ENCODE measurements at regions not wholly inside any gene's neighbourhood (a gene's known extent, or its start where the extent isn't known, plus 50 kb on each side); places are given as distances from the start of the nearest gene placed in this dataset.

DNA sequence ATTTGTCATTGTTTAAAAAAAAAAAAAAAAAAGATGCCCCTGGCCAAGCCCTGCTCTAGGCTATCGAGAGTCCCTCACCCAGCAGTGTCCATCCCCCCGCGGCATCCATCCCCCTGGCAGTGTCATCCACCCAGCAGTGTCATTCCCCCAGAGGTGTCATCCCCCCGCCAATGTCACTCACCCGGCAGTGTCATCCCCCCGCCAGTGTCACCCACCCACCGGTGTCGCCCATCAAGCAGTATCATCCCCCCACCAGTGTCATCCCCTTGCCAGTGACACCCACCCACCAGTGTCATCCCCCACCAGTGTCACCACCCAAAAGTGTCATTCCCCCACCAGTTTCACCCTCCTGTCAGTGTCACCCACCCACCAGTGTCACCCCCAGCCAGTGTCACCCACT is 99.3 kb upstream of the PRR20G start:
- DNase-seq (ENCODE audit: insufficient read length, low spot score) (no peak), FAIRE-seq (no peak)

DNA sequence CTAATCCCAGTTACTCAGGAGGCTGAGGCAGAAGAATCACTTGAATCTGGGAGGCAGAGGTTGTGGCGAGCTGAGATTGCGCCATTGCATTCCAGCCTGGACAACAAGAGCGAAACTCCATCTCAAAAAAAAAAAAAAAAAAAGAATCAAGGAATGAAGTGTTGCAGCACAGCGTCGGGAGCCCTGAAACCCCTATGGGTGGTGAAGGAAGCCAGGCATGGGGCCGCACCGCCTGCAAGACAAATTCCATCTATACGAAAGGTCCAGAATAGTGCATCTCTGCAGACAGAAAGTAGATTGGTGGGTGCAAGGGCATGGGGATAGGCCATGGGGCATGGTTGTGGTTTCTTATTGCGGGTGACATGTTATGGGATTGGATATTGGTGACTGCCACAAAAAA is 98.6 kb upstream of the PRR20G start:
- DNase-seq (ENCODE audit: insufficient read length, low spot score) (no peak), FAIRE-seq (no peak)

DNA sequence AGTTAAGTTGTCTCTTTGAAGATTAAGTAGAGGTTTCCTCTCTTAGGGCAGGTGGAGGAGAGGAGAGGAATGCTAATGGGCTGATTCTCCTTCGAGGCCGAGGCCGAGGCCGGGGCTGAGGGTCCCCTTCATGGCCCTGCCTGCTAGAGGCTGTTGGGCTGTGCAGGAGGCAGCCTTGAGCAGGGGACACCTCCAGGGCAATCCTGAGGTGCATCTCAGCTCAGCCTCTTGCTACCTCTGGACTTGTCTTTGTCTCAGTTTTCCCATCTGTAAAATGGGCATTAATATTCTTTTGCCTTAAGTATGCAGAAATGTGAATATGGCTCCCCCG is 97.7 kb upstream of the PRR20G start:
- DNase-seq (ENCODE audit: insufficient read length, low spot score) (no peak), FAIRE-seq (no peak)

DNA sequence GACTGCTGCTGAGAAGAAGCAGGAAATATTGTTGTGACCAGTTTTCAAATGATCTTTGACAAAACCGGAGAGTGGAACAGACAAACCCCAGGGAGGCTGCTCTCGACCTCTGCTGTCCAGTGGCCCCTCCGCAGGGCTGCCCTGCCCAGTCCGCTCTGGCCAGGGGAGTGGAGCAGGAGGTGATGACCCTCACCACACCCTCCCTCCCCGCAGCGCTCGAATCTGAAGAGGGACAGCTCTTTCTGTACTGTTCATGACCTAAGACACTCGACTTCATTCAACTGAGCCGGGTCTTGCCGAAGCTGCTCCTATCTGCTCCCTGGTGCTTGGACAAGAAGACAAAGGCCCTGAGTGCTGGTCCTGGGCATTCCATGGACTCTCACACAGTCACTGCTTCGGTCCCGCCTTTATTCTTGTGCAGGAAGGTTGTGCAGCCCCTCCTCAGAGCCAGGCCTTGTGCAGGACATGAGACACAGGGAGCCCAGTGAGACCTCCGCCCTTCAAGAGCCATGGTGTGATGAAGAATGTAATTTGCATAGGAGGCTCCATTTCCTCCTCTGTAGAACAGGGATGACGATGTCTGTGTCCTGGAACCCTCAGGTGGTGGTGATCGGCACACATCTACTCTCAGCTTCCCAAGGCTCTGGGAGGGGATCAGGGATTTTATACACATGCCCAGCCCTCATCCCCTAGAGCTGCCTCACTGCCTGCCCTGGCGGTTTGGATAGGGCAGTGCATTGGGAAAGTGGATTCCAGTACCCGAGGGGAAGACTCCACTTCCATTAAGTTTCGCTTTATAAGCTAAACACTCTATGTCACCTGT is 97.1 kb upstream of the PRR20G start:
- DNase-seq (ENCODE audit: insufficient read length, low spot score) (no peak), FAIRE-seq (no peak)

DNA sequence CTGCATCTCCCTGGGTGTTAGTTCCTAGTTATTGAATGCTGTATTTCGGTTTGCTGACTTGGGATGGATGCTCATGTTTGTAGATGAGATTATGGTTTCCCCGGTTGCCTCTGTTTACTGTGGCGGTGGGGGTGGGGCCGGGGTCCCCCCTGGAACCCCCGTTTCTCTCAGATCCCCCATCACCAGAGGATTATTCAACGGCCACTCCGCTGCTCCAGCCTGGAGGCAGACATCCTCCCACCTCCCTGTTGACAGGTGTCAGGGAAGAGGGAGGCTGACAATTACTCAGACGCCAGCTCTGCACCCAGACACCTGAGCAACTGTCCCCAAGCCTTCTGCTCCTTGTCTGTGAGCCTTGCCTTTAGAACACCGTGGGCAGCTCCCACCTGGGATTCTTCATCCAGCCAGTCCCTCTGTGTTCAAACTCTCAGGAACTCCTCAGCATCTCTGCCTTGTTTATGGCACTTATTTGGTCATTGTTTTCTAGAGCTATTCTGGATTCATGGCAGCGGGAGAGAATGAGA is 95.9 kb upstream of the PRR20G start:
- no peak for DNase-seq (ENCODE audit: insufficient read length, low spot score)
- no peak for FAIRE-seq

DNA sequence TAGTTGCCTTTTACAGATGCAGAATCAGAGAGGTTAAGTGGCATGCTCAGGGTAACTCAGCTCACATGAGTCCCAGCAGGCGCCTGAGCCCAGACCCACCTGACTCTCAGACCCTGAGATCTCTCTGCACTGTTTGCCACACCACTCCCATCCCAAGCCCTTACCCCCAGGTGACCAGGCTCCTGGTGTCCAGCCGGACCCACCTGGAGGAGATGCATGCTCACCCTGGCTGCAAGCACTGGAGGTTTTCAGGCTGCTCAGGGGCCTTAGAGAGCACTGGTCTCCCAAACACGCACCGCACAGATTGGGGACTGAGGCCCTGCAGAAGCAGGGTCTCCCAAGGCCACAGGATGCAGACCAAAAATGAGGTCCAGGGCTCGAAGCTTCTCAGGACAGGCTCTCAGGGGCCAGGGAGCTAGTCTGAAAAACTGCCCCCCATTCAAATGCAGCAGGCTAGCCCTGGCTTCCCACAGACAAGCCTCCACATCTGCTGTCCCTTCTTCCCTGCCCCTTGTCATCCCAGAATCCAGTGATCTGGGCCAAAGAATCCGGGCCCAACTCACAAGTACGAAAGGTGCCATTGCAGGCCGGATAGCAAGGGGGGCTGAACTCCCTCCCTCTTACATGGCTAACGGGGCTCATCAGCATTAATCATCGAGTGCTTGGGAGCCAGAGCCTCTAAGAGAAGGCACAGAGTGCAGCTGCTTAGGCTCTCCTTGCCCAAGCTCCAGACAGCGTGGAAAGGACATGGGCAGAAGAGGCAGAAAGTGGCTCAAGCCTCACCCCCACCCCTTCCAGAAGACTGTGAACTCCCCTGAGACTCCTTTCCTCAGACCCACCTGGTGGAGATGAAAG is 90.2 kb upstream of the PRR20G start:
- DNase-seq (ENCODE audit: insufficient read length, low spot score) (no peak), FAIRE-seq (no peak)

DNA sequence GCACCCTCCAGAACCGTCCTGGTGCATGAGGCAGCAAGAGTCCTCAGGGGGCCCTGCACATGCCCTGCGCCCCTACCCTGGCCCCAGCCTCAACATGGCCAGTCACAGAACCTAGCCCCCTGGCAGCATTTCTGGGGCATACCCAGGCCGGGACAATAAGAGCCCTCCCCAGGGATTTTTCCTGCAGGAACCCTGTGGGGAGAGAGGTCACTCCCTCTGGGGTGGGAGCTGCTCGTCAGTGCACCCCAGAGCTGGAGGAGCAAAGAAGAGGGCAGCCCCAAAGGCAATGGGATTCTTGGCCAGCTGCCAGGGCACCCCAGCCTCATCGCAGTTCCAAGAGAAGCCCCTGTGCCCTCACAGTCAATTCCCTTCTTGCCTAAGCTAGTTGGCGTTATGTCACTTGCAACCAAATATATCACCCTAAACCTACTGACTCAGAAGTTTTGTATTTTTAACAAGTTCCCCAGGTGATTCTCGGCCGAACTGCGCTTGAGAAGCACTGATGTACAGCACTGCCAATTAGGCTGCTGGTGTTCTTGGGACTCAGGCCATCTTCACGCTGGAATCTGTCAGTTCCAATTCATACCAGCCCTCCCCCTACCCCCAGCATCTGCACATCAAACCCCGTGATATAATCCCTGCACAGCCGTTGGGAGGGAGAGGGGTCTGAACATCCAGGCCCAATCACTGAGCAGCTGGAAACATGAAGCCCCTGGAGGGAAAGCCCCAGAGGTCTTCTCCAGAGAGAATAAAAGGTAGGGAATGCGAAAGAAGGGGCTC is 87.5 kb upstream of the PRR20G start:
- FAIRE-seq = no peak
- DNase-seq (ENCODE audit: insufficient read length, low spot score) = no peak

DNA sequence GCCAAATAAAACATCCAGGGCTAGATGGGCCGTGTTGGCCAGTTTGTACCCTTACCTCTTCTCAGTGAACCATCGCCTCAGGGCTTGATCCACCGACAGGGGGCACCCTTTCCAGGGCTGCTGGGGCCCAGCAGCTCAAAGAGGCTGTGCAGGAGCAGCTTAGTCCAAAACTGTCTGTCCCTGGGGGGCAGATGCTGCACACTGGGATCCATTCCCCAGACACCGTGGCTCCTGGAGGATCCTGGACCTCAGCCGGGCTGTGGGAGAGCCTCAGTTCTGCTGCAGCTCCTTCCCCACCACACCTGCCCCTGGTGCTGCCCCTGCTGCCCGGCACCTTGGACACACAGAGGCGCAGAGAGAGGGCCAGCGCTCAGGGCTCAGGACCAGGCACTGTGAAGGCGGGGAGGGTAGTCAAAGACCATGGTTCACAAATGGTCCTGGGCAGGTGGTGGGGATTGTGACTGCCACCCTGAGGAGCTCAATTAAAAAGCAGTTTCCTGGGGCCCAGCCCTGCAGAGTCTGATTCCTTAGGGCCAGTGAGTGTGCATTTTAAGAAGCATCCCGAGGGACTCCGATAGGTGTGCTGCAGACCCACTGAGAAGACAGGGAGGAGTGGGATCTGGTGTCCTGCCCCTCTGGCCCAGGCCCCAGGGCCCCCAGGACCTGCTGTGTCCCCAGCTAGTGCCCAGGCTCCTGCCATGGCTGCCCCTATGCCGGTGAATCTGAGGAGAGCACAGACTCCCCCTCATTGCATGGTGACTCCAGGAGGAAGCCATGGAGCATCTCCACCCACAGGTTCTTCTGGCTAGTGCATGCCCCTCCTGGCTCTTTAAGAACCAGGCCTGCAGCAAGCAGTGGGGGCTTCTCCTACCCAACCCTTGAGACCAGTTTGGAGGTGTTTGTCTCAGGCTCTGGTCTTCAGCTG is 86.5 kb upstream of the PRR20G start:
- FAIRE-seq = no peak
- no peak for DNase-seq (ENCODE audit: insufficient read length, low spot score)

DNA sequence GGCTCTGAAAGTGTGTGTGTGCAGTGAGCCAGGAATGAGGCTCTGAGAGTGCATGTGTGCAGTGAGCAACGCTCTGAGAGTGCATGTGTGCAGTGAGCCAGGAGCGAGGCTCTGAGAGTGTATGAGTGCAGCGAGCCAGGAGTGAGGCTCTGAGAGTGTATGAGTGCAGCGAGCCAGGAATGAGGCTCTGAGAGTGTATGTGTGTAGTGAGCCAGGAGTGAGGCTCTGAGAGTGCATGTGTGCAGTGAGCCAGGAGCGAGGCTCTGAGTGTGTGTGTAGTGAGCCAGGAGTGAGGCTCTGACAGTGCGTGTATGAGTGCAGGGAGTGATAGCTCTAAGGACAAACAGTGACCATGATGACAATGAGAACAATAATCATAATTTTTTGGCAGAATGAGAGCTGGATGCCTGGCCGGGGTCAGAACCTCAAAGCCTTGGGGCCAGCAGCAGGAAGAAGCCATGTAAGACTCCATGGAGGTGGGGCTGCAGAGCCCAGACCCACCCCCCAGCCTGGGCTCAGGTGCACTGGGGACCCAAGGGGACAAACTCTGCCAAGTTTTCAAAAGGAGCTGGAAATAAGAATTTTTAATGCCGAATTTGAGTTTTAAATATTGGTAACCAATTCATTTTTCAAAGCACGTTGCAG is 85.7 kb upstream of the PRR20G start:
- FAIRE-seq = no peak
- no peak for DNase-seq (ENCODE audit: insufficient read length, low spot score)

DNA sequence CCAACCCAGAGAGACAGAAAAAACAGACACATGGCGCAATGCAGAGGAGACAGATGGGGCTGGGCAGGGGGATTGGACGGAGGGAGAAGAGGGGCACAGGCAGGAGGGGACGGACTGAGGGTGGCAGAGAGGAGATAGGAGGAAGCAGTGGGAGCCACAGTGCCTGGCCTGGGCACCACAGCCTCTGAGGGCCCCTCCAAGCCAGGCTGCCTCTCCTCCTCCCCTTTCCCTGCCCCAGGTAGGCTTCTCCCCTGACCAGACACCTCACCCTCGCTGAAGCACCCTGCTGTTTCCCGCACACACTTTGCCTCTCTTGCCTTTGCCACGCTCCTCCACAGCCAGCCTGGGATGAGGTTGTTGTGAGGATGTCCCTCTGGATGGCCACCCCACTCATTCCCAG is 84.0 kb upstream of the PRR20G start:
- no peak for FAIRE-seq
- no peak for DNase-seq (ENCODE audit: insufficient read length, low spot score)

DNA sequence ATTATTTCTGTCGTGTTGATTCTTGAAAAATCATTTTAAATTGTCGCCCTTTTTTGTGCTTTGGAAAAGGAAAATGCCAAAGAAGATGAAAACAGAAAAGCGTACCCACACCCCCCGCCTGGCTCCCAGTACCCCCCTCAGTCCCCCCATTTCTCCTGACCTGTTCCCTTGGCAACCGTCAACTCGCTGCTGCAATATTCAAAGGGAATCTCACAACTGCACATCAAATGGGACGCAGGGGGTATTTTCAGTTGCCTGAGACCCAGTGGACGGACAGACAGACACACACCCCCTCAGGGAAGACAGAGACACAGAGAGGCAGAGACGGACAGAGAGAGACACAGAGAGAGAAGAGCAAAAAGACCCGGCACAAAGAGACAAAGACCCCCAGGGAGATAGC is 83.5 kb upstream of the PRR20G start:
- no peak for FAIRE-seq
- no peak for DNase-seq (ENCODE audit: insufficient read length, low spot score)

DNA sequence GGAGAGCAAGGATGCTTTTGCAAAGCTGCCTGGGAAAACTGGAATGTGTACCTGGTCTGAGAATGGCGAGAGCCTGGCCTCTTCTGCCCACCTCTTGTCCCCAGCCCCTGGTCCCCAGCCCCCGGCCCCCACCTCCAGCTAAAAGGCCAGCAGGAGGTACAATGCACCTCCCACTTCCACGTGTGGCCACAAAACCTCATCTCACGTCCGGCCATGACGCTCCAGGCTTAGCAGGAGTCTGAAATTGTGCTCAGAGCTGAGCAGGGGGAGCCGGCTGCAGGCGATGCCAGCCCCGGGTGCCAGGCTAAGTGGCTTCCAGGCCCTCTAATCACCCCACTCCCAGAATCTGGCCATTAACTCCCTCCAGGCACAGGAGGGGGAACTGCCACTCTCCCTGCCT is 83.1 kb upstream of the PRR20G start:
- FAIRE-seq (no peak), DNase-seq (ENCODE audit: insufficient read length, low spot score) (no peak)

DNA sequence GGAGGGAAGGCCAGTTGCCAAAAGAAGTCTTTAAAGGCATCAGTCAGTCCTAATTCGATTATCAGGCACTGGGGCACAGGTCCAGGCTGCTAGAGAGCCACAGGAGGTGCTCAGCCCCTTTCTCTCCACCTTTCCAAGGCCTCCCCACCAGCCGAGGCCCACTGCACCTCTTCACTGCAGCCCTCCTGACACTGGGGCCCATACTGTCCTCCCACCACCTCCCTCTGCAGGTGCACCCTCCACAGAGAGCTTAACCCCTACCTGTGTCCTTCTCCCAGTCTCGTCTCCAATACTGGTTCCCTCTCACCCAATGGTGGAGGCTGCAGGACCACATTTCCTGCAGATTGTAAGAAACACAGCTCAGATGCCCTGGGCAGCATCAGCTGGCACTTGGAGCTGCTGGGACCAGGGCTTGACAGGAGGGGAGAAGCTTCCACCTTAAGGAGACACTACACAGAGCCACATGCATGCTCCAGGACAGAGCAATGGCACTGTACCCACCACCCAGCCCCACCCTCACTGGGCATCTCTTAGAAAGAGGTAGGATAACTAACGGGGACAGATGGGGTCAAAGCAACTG is 81.6 kb upstream of the PRR20G start:
- DNase-seq (ENCODE audit: insufficient read length, low spot score) = no peak
- no peak for FAIRE-seq

DNA sequence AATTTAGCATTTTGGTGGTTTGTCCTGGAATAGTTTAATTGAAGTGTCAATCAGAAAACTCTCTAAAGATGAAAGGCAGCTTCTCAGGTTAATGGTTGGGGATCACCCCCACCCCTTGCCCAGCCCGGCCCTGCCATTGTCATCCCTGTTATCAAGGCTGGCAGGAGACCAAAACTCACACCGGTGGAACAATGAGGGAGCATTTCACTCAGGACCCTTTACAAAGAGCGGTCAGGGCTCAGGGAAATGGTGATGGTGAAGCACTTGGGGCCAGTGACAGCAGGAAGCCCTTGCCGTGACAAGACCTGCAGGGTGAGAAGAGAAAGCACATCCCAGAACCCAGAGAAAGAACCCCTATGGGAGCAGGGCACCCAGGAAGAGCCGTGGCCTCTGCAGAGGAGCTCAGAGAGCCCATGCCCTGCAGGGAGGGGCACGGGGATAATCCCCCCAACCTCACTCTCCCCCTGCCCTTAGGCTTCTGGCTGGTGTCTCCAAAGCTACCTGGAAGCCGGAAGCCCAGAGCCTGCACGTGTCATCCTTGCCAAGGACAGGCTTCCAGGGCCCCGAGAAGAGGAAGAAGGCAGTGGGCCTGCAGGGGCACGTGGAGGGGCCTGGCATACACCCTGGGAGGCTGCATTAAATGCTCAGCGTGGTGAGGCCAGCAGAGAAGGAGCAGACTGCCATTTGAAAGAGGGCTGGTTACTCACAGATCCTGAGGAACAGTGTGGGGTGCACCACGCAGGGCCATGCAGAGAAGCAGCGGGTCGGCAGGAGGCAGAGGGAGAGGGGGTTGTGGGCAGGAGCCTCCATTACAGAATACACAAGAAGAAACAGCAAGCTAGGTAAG is 80.6 kb upstream of the PRR20G start:
- DNase-seq (ENCODE audit: insufficient read length, low spot score) (no peak), FAIRE-seq (no peak)

DNA sequence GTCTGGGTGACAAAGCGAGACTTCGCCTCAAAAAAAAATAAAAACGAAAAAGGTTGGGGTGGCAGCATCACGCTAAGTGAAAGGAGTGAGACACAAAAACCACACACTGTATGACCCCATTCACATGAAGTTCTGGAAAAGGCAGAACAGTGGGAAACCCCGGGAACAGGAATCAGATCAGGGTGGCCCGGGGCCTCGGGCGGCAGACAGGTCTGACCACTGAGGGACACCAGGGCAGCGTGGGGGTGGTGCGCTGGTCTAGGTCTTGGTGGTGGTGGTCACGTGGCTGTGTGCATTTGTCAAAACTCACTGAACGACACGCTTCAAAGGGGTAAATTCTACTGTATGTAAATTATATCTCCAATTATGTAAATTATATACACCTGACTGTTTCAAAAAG is 79.7 kb upstream of the PRR20G start:
- DNase-seq (ENCODE audit: insufficient read length, low spot score) (no peak), FAIRE-seq (no peak)

DNA sequence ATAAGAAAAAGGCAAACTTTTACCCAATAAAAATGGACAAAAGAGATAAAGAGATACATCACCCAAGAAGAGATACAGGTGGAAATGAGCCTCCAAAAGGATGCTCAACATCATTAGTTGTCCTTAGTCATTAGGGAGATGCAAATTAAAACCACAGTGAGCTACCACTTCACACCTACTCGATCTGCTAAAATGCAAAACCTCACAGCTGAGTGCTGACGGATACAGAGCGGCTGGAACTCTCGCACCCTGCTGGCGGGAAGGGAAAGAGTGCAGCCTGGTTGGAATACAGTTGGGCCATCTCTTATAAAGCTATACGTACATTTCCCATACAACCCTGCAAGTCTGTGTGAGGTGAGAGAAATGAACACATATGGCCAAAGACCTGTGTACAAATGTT is 78.5 kb upstream of the PRR20G start:
- no peak for DNase-seq (ENCODE audit: insufficient read length, low spot score)
- no peak for FAIRE-seq

DNA sequence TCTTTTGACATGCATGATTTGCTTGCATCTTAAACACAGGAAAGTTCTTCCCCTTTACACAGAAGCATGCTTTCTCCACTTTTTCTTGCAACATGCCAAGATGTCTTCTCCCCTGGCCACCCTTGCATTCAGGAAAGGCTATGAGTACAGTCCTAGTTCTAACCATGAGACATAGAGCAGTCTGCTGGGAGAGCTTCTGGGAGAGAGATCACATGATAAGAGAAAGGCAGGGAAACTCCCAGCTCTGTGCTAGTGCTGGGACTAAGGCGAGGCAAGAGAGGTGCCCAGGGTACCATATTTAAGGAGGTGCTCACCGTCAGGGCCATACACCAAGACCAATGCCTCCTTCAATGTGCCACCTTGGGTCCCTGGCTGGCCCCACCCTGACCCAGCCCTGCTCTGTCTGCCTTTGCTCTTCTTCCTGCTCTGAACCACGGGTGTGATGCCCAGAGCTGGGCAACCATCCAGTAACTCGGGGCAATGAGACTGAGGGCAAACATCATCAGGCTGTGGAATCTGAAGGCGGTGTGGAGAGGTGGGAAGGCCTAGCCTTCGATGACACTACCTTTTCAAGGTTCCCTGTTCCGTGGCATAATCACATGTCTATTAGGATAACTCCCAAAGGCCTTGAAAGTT is 77.4 kb upstream of the PRR20G start:
- no peak for FAIRE-seq
- DNase-seq (ENCODE audit: insufficient read length, low spot score) = no peak

DNA sequence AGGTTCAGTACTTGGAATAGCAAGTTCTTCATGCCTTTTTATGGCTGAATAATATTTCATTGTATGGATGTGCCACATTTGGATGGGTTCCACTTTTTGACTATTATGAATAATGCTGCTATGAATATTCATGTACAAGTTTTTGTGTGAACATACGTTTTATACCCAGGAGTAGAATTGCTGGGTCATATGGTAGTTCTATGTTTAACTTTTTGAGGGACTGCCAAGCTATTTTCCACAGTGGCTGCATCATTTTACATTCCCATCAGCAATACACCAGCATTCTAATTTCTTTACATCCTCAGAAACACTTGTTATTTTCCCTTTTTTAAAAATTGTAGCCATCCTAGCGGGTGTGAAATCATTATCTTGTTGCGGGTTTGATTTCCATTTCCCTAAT is 76.0 kb upstream of the PRR20G start:
- DNase-seq (ENCODE audit: insufficient read length, low spot score) = no peak
- no peak for FAIRE-seq

All from HTR-8/SVneo (cell line).